OCI-LY3 (cell line): ENCODE measurements at regions not wholly inside any gene's neighbourhood (a gene's known extent, or its start where the extent isn't known, plus 50 kb on each side); places are given as distances from the start of the nearest gene placed in this dataset.

Source experiments
- H2AFZ ChIP-seq: fragments of 200-600, 300-600 bp; shearing (Covaris generic); 2 replicates; pipeline ENCODE4 v1.6.0; 2014; ENCODE audit warnings: antibody characterized with exemption, low read depth, low read length
- H3K27ac ChIP-seq: fragments of 200-600, 300-600 bp; sonication (generic); 2 replicates; pipeline ENCODE4 v1.5.1; 2014; ENCODE audit warnings: mild to moderate bottlenecking, low read length, moderate library complexity, mixed read lengths
- H3K27me3 ChIP-seq: fragments of 200-600, 300-600 bp; sonication (generic); 2 replicates; pipeline ENCODE4 v1.6.1; 2014; ENCODE audit warnings: low read depth, low read length, mixed read lengths
- H3K36me3 ChIP-seq: fragments of 200-600, 300-600 bp; sonication (generic); replicated peaks from 2 replicates; pipeline ENCODE3; 2014; ENCODE audit warnings: low read depth, low read length, mixed read lengths
- H3K4me1 ChIP-seq: fragments of 300-600, 200-600 bp; sonication (generic); 2 replicates; pipeline ENCODE4 v1.6.1; 2014; ENCODE audit warnings: low read length, mixed read lengths
- H3K4me2 ChIP-seq: fragments of 200-600, 300-600 bp; sonication (generic); 2 replicates; pipeline ENCODE4 v1.6.1; 2014; ENCODE audit warnings: low read length, mixed read lengths
- H3K4me3 ChIP-seq: fragments of 300-600, 200-600 bp; sonication (generic); 2 replicates; pipeline ENCODE4 v1.5.1; 2014; ENCODE audit warnings: antibody characterized with exemption, mild to moderate bottlenecking, low read length, moderate library complexity
- H3K79me2 ChIP-seq: fragments of 300-600, 200-600 bp; shearing (Covaris generic); 2 replicates; pipeline ENCODE4 v1.6.1; 2014; ENCODE audit warnings: mild to moderate bottlenecking, low read length, mixed read lengths
- H3K9ac ChIP-seq: fragments of 300-600, 200-600 bp; shearing (Covaris generic); 2 replicates; pipeline ENCODE4 v1.6.0; 2014; ENCODE audit warnings: mild to moderate bottlenecking, low read length, moderate library complexity
- H3K9me3 ChIP-seq: fragments of 200-600, 300-600 bp; shearing (Covaris generic); 2 replicates; pipeline ENCODE4 v1.6.1; 2014; ENCODE audit warnings: low read length, mixed read lengths; ENCODE audit not compliant: insufficient read depth
- H4K20me1 ChIP-seq: fragments of 200-600, 300-600 bp; sonication (generic); 2 replicates; pipeline ENCODE4 v1.6.1; 2016; ENCODE audit warnings: low read length, mixed read lengths; ENCODE audit not compliant: insufficient read depth
- EZH2phosphoT487 ChIP-seq: fragments of 200-600 bp; shearing (Covaris generic); IDR thresholded peaks from 2 replicates; pipeline ENCODE4 v1.6.1; 2018; ENCODE audit warnings: antibody characterized with exemption, mixed run types, low read depth
- TF ChIP-seq, protein P1 (sequence below): fragments of 200-600, 300-600 bp; sonication (generic); IDR thresholded peaks from 2 replicates; pipeline ENCODE4 v1.5.1; 2014; ENCODE audit warnings: antibody characterized with exemption, low read length, low read depth

DNA sequence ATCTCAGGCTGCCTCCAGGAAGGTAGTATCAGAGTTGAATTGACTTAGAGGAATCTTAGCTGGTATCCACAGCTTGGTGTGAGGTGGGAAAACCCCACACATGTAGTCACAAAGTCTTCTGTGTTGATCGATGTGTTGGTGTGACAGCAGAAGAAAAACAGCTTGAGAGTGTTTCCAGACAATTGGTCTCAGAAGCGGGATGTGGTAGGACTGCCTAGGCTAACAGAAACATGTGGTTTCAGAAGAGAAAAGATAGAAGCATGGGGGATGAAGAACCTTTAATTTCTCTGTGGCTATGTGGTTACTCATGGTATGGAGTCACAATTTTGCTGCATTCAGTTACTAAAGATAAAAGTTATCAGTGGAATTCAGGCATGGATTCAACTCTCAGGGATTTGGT lies 134.7 kb upstream of the SLITRK5 start:
- no peak for TF ChIP-seq EZH2phosphoT487
- TF ChIP-seq, protein P1, sequence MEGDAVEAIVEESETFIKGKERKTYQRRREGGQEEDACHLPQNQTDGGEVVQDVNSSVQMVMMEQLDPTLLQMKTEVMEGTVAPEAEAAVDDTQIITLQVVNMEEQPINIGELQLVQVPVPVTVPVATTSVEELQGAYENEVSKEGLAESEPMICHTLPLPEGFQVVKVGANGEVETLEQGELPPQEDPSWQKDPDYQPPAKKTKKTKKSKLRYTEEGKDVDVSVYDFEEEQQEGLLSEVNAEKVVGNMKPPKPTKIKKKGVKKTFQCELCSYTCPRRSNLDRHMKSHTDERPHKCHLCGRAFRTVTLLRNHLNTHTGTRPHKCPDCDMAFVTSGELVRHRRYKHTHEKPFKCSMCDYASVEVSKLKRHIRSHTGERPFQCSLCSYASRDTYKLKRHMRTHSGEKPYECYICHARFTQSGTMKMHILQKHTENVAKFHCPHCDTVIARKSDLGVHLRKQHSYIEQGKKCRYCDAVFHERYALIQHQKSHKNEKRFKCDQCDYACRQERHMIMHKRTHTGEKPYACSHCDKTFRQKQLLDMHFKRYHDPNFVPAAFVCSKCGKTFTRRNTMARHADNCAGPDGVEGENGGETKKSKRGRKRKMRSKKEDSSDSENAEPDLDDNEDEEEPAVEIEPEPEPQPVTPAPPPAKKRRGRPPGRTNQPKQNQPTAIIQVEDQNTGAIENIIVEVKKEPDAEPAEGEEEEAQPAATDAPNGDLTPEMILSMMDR = no peak
- Histone ChIP-seq H3K9me3 (no peaks in the 10 kb centered on the region), H4K20me1 (no peaks in the 10 kb centered on the region), H3K79me2 (no peaks in the 10 kb centered on the region), H3K36me3 (no peaks in the 10 kb centered on the region), H3K27me3 (no peaks in the 10 kb centered on the region), H3K4me3 (no peak overlapping the region), H2AFZ (peak overlapping the region; percentile 72), H3K4me2 (peak overlapping the region; percentile 28; the same call in 1 of the 2 replicates), H3K9ac (no peak overlapping the region), H3K4me1 (peaks cover 9% of the 10 kb centered on the region), H3K27ac (no peak overlapping the region)

DNA sequence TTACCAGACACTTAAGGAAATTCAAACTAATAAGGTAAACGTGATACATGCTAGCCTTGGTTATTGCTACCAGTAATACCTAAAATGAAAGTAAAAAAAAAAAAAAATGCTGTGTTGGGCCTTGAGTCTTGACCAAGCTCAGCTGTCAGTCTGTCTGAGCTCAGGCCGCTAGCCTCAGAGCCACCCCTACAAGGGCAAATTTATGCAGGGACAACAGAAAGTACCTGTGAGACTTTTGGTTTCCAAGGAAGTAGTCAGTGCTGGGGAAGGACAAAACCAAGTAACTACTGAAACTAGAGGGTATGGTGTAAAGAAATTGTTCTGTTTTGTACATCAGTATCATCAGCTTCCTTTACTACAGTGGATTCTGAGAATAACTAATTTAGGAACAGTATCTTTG lies 134.3 kb upstream of the SLITRK5 start:
- H3K27ac ChIP-seq = no peak overlapping the region

DNA sequence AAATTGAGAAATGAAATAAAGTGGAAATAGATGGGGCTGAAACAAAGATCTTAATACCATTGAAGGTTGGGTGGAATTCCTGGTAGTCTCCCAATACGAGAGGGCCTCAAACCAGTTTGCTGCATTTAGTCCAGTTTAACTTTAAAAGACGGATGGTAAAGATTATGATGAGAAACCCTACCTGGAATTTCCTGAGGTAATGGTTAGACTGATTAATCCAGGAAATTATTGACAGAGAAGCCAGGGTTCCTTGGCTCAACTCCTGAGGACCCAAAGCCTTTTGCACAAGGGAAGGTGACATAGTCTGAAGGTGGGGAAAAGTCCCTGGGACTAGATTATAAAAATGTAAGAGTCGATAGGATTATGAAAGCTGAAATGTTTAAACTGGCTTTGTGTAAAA lies 133.2 kb upstream of the SLITRK5 start:
- Histone ChIP-seq H3K4me2 (no peak overlapping the region), H3K9me3 (no peaks in the 10 kb centered on the region), H3K36me3 (no peaks in the 10 kb centered on the region), H3K27me3 (no peaks in the 10 kb centered on the region), H3K27ac (no peak overlapping the region), H2AFZ (no peak overlapping the region), H3K4me3 (no peak overlapping the region), H3K79me2 (no peaks in the 10 kb centered on the region), H3K4me1 (peaks cover 9% of the 10 kb centered on the region), H4K20me1 (no peaks in the 10 kb centered on the region), H3K9ac (no peak overlapping the region)
- TF ChIP-seq, protein P1 = no peak
- TF ChIP-seq EZH2phosphoT487 = no peak

More for the DNA sequence above, 134.3 kb upstream of the SLITRK5 start:
- H4K20me1 ChIP-seq = no peaks in the 10 kb centered on the region
- peaks cover 9% of the 10 kb centered on the region for H3K4me1 ChIP-seq
- H3K79me2 ChIP-seq = no peaks in the 10 kb centered on the region
- 0 out of 2 replicates have a peak overlapping the region, but pooled peaks have one; percentile 28 for H3K4me2 ChIP-seq
- no peak overlapping the region for H3K9ac ChIP-seq
- H3K36me3 ChIP-seq = no peaks in the 10 kb centered on the region
- peak overlapping the region; percentile 72 for H2AFZ ChIP-seq
- H3K27me3 ChIP-seq = no peaks in the 10 kb centered on the region
- H3K9me3 ChIP-seq = no peaks in the 10 kb centered on the region
- no peak overlapping the region for H3K4me3 ChIP-seq
- TF ChIP-seq, protein P1 = no peak
- no peak for TF ChIP-seq EZH2phosphoT487

DNA sequence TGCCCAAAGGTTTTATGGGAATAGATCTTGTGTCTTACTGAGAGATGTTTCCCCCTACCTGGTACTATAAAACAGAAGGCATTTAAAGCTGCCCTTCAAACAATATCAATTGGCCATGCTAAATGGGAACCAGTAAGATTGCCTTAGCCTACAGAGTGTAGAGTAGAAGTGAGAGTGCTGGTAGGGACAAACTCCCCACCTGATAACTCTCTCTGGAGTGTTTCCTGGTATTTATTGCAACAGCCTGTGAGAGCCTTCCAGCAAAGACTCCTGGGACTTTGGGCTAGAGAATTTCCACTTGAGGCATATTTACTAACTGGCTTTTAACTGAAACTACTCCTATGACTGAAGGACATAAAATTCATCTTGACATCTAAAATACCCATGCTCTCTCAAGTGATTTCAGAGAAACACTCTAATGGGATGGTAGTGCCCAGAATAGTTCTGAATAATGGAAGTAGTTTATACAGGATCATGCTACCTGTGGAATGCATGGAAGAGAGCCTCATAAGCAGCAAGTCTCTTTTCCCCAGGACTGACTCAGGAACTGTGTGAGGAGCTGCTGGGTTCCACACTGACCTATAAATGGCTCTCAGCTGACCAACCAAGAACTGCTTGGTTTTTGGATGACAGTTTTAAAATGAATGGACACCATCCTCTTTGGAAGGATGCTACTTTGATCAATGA lies 132.7 kb upstream of the SLITRK5 start:
- Histone ChIP-seq H3K4me2 (no peak overlapping the region), H4K20me1 (no peaks in the 10 kb centered on the region)
- TF ChIP-seq, protein P1 = no peak
- no peak for TF ChIP-seq EZH2phosphoT487

More for the DNA sequence above, 132.7 kb upstream of the SLITRK5 start:
- peaks cover 9% of the 10 kb centered on the region for H3K4me1 ChIP-seq
- H3K36me3 ChIP-seq = no peaks in the 10 kb centered on the region
- H3K9ac ChIP-seq = no peak overlapping the region
- no peaks in the 10 kb centered on the region for H3K27me3 ChIP-seq
- H3K9me3 ChIP-seq = no peaks in the 10 kb centered on the region
- no peak overlapping the region for H3K27ac ChIP-seq
- H3K4me3 ChIP-seq = no peak overlapping the region
- no peak overlapping the region for H2AFZ ChIP-seq
- H3K79me2 ChIP-seq = no peaks in the 10 kb centered on the region
